SK-N-SH treated with all-trans-retinoic acid at 6 μM for 48 hours (cell line): ENCODE measurements at regions not wholly inside any gene's neighbourhood (a gene's known extent, or its start where the extent isn't known, plus 50 kb on each side); places are given as distances from the start of the nearest gene placed in this dataset.

Experiments
- ATAC-seq: fragments of 200-7000 bp; cut with Tn5 transposase; 3 replicates; pipeline ENCODE4 v1.9.1; 2020; ENCODE audit warnings: mild to moderate bottlenecking, moderate library complexity
- BACH2 ChIP-seq: fragments of 250-450 bp; sonication (Bioruptor Pico); IDR thresholded peaks from 2 replicates; pipeline ENCODE4 v1.9.0; 2021; ENCODE audit warnings: mild to moderate bottlenecking, borderline replicate concordance
- CREB5 ChIP-seq: fragments of 250-450 bp; sonication (Bioruptor Pico); IDR thresholded peaks from 2 replicates; pipeline ENCODE4 v1.5.1; 2020; ENCODE audit warnings: low read depth, mild to moderate bottlenecking, moderate library complexity
- CSDC2 ChIP-seq: fragments of 250-450 bp; sonication (Bioruptor Pico); IDR thresholded peaks from 2 replicates; pipeline ENCODE4 v1.5.0; 2020; ENCODE audit warnings: mild to moderate bottlenecking, moderate library complexity
- ESRRG ChIP-seq: fragments of 250-450 bp; sonication (Bioruptor Pico); IDR thresholded peaks from 2 replicates; pipeline ENCODE4 v1.6.1; 2021; ENCODE audit warnings: mild to moderate bottlenecking
- GLIS3 ChIP-seq: fragments of 250-450 bp; sonication (Bioruptor Pico); IDR thresholded peaks from 2 replicates; pipeline ENCODE4 v1.5.0; 2020; ENCODE audit warnings: mild to moderate bottlenecking, moderate library complexity
- ISL1 ChIP-seq: fragments of 250-450 bp; sonication (Bioruptor Pico); IDR thresholded peaks from 2 replicates; pipeline ENCODE4 v2.1.2; 2022; ENCODE audit warnings: mild to moderate bottlenecking, moderate library complexity
- OSR1 ChIP-seq: fragments of 250-450 bp; sonication (Bioruptor Pico); IDR thresholded peaks from 2 replicates; pipeline ENCODE4 v1.8.0; 2022; ENCODE audit warnings: moderate library complexity, mild to moderate bottlenecking, inconsistent platforms
- PPARA ChIP-seq: fragments of 250-450 bp; sonication (Bioruptor Pico); IDR thresholded peaks from 2 replicates; pipeline ENCODE4 v1.5.0; 2020; ENCODE audit warnings: mild to moderate bottlenecking, borderline replicate concordance
- RARB ChIP-seq: fragments of 250-450 bp; sonication (Bioruptor Pico); IDR thresholded peaks from 2 replicates; pipeline ENCODE4 v1.8.0; 2021; ENCODE audit warnings: mild to moderate bottlenecking, moderate library complexity
- SNAI2 ChIP-seq: fragments of 250-450 bp; sonication (Bioruptor Pico); IDR thresholded peaks from 2 replicates; pipeline ENCODE4 v1.5.0; 2020; ENCODE audit warnings: mild to moderate bottlenecking, moderate library complexity
- TCF4 ChIP-seq: fragments of 250-450 bp; sonication (Bioruptor Pico); IDR thresholded peaks from 2 replicates; pipeline ENCODE4 v1.8.0; 2021; ENCODE audit warnings: mild to moderate bottlenecking, moderate library complexity, borderline replicate concordance
- TOX ChIP-seq: fragments of 250-450 bp; sonication (Bioruptor Pico); IDR thresholded peaks from 2 replicates; pipeline ENCODE4 v1.8.0; 2021; ENCODE audit warnings: mild to moderate bottlenecking, moderate library complexity, borderline replicate concordance
- ZC3H10 ChIP-seq: fragments of 250-450 bp; sonication (Bioruptor Pico); IDR thresholded peaks from 2 replicates; pipeline ENCODE4 v1.5.1; 2021; ENCODE audit warnings: mild to moderate bottlenecking, moderate library complexity
- ZFP3 ChIP-seq: fragments of 250-450 bp; sonication (Bioruptor Pico); IDR thresholded peaks from 2 replicates; pipeline ENCODE4 v1.5.0; 2020; ENCODE audit warnings: mild to moderate bottlenecking, moderate library complexity
- ZFP30 ChIP-seq: fragments of 450-650 bp; formaldehyde crosslinking; IDR thresholded peaks from 2 replicates; pipeline ENCODE4 v1.5.0; 2022; ENCODE audit warnings: mild to moderate bottlenecking, moderate library complexity
- ZNF565 ChIP-seq: fragments of 450-650 bp; formaldehyde crosslinking; conservative IDR thresholded peaks from 2 replicates; pipeline ENCODE4 v1.5.0; 2020; ENCODE audit warnings: low read depth, mild to moderate bottlenecking, moderate library complexity
- ZNF70 ChIP-seq: fragments of 450-650 bp; formaldehyde crosslinking; IDR thresholded peaks from 2 replicates; pipeline ENCODE4 v1.5.0; 2020; ENCODE audit warnings: mild to moderate bottlenecking, moderate library complexity
- ZNF8 ChIP-seq: fragments of 450-650 bp; formaldehyde crosslinking; IDR thresholded peaks from 2 replicates; pipeline ENCODE4 v1.5.0; 2020; ENCODE audit warnings: mild to moderate bottlenecking, moderate library complexity
- TF ChIP-seq, protein P1 (sequence below): fragments of 250-450 bp; sonication (Bioruptor Pico); IDR thresholded peaks from 2 replicates; pipeline ENCODE4 v1.5.0; 2020; ENCODE audit warnings: mild to moderate bottlenecking, moderate library complexity
- TF ChIP-seq, protein P2 (sequence below): fragments of 250-450 bp; sonication (Bioruptor Pico); IDR thresholded peaks from 2 replicates; pipeline ENCODE4 v1.5.1; 2021; ENCODE audit warnings: mild to moderate bottlenecking, moderate library complexity
- TF ChIP-seq, protein P3 (sequence below): fragments of 250-450 bp; sonication (Bioruptor Pico); IDR thresholded peaks from 2 replicates; pipeline ENCODE4 v1.8.0; 2020; ENCODE audit warnings: mild to moderate bottlenecking, moderate library complexity, borderline replicate concordance

GRCh38 chr6:144757299-144757698 lies 472.2 kb downstream of the UTRN start:
- no peak for ATAC-seq

GRCh38 chr6:144757730-144758129 lies 472.6 kb downstream of the UTRN start:
- no peak for ATAC-seq
- TF ChIP-seq, protein P1, sequence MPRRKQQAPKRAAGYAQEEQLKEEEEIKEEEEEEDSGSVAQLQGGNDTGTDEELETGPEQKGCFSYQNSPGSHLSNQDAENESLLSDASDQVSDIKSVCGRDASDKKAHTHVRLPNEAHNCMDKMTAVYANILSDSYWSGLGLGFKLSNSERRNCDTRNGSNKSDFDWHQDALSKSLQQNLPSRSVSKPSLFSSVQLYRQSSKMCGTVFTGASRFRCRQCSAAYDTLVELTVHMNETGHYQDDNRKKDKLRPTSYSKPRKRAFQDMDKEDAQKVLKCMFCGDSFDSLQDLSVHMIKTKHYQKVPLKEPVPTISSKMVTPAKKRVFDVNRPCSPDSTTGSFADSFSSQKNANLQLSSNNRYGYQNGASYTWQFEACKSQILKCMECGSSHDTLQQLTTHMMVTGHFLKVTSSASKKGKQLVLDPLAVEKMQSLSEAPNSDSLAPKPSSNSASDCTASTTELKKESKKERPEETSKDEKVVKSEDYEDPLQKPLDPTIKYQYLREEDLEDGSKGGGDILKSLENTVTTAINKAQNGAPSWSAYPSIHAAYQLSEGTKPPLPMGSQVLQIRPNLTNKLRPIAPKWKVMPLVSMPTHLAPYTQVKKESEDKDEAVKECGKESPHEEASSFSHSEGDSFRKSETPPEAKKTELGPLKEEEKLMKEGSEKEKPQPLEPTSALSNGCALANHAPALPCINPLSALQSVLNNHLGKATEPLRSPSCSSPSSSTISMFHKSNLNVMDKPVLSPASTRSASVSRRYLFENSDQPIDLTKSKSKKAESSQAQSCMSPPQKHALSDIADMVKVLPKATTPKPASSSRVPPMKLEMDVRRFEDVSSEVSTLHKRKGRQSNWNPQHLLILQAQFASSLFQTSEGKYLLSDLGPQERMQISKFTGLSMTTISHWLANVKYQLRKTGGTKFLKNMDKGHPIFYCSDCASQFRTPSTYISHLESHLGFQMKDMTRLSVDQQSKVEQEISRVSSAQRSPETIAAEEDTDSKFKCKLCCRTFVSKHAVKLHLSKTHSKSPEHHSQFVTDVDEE (CRISPR knock-in tag): no peak
- TF ChIP-seq ISL1 (no peak), ZNF8 (no peak), ZFP30 (CRISPR knock-in tag) (no peak), SNAI2 (CRISPR knock-in tag) (no peak), GLIS3 (CRISPR knock-in tag) (no peak), ESRRG (CRISPR knock-in tag) (no peak), CREB5 (CRISPR knock-in tag) (no peak), PPARA (CRISPR knock-in tag) (no peak), ZNF70 (CRISPR knock-in tag) (no peak), BACH2 (no peak)
- TF ChIP-seq, protein P2, sequence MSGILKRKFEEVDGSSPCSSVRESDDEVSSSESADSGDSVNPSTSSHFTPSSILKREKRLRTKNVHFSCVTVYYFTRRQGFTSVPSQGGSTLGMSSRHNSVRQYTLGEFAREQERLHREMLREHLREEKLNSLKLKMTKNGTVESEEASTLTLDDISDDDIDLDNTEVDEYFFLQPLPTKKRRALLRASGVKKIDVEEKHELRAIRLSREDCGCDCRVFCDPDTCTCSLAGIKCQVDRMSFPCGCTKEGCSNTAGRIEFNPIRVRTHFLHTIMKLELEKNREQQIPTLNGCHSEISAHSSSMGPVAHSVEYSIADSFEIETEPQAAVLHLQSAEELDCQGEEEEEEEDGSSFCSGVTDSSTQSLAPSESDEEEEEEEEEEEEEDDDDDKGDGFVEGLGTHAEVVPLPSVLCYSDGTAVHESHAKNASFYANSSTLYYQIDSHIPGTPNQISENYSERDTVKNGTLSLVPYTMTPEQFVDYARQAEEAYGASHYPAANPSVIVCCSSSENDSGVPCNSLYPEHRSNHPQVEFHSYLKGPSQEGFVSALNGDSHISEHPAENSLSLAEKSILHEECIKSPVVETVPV: no peak
- TF ChIP-seq, protein P3, sequence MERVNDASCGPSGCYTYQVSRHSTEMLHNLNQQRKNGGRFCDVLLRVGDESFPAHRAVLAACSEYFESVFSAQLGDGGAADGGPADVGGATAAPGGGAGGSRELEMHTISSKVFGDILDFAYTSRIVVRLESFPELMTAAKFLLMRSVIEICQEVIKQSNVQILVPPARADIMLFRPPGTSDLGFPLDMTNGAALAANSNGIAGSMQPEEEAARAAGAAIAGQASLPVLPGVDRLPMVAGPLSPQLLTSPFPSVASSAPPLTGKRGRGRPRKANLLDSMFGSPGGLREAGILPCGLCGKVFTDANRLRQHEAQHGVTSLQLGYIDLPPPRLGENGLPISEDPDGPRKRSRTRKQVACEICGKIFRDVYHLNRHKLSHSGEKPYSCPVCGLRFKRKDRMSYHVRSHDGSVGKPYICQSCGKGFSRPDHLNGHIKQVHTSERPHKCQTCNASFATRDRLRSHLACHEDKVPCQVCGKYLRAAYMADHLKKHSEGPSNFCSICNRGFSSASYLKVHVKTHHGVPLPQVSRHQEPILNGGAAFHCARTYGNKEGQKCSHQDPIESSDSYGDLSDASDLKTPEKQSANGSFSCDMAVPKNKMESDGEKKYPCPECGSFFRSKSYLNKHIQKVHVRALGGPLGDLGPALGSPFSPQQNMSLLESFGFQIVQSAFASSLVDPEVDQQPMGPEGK (CRISPR knock-in tag): no peak

More at GRCh38 chr6:144757299-144757698, 472.2 kb downstream of the UTRN start:
- TF ChIP-seq SNAI2 (CRISPR knock-in tag) (no peak), OSR1 (CRISPR knock-in tag) (no peak), ZNF70 (CRISPR knock-in tag) (no peak), TCF4 (CRISPR knock-in tag) (no peak), ZNF565 (CRISPR knock-in tag) (no peak), TOX (CRISPR knock-in tag) (no peak), ZC3H10 (CRISPR knock-in tag) (no peak), RARB (no peak), ISL1 (no peak), CREB5 (CRISPR knock-in tag) (no peak)
- TF ChIP-seq, protein P2: no peak
- TF ChIP-seq, all 23 proteins: peak for 0

GRCh38 chr6:144758602-144759001 lies 473.5 kb downstream of the UTRN start:
- TF ChIP-seq ZFP3 (CRISPR knock-in tag): no peak
- TF ChIP-seq CSDC2: no peak
- TF ChIP-seq GLIS3 (CRISPR knock-in tag): no peak
- TF ChIP-seq, protein P2: no peak
- TF ChIP-seq ISL1: no peak
- TF ChIP-seq ZNF70 (CRISPR knock-in tag): no peak
- no peak for TF ChIP-seq TOX (CRISPR knock-in tag)
- no peak for TF ChIP-seq PPARA (CRISPR knock-in tag)
- no peak for ATAC-seq
